Parathyroid adenoma (tissue), 2 donors: ENCODE measurements at regions not wholly inside any gene's neighbourhood (a gene's known extent, or its start where the extent isn't known, plus 50 kb on each side); places are given as distances from the start of the nearest gene placed in this dataset.

Experiments used
- H2AFZ ChIP-seq: fragments of 300-600 bp; sonication (generic); one replicate; pipeline ENCODE4 v1.7.0; 2017; ENCODE audit warnings: antibody characterized with exemption, mild to moderate bottlenecking
- H3K27ac ChIP-seq: fragments of 300-600 bp; sonication (generic); one replicate; pipeline ENCODE4 v1.7.0; 2017
- H3K27me3 ChIP-seq: fragments of 300-600 bp; sonication (generic); one replicate; pipeline ENCODE4 v1.7.0; 2017; ENCODE audit warnings: low read length; ENCODE audit not compliant: control insufficient read depth, insufficient read depth
- H3K36me3 ChIP-seq: fragments of 300-600 bp; sonication (generic); one replicate; pipeline ENCODE4 v1.7.0; 2017; ENCODE audit warnings: low read length; ENCODE audit not compliant: control insufficient read depth, insufficient read depth
- H3K4me1 ChIP-seq: fragments of 300-600 bp; sonication (generic); one replicate; pipeline ENCODE4 v1.7.0; 2017; ENCODE audit warnings: control low read depth
- H3K4me2 ChIP-seq: fragments of 300-600 bp; sonication (generic); one replicate; pipeline ENCODE4 v1.7.0; 2017; ENCODE audit warnings: low read length
- H3K4me3 ChIP-seq: fragments of 300-600 bp; sonication (generic); one replicate; pipeline ENCODE4 v1.7.0; 2017; ENCODE audit warnings: low read depth, low read length
- H3K79me2 ChIP-seq: fragments of 300-600 bp; sonication (generic); one replicate; pipeline ENCODE4 v1.7.0; 2017; ENCODE audit warnings: control low read depth
- H3K9ac ChIP-seq: fragments of 300-600 bp; sonication (generic); one replicate; pipeline ENCODE4 v1.7.0; 2017; ENCODE audit warnings: mild to moderate bottlenecking
- H3K9me3 ChIP-seq: fragments of 300-600 bp; sonication (generic); one replicate; pipeline ENCODE4 v1.7.0; 2017; ENCODE audit warnings: low read length; ENCODE audit not compliant: control insufficient read depth
- TF ChIP-seq, protein P1 (sequence below): fragments of 300-600 bp; sonication (generic); IDR thresholded peaks from one replicate; pipeline ENCODE4 v1.7.0; 2017; ENCODE audit warnings: antibody characterized with exemption, mild to moderate bottlenecking
- donor health status: primary hyperparathyroidism.

DNA sequence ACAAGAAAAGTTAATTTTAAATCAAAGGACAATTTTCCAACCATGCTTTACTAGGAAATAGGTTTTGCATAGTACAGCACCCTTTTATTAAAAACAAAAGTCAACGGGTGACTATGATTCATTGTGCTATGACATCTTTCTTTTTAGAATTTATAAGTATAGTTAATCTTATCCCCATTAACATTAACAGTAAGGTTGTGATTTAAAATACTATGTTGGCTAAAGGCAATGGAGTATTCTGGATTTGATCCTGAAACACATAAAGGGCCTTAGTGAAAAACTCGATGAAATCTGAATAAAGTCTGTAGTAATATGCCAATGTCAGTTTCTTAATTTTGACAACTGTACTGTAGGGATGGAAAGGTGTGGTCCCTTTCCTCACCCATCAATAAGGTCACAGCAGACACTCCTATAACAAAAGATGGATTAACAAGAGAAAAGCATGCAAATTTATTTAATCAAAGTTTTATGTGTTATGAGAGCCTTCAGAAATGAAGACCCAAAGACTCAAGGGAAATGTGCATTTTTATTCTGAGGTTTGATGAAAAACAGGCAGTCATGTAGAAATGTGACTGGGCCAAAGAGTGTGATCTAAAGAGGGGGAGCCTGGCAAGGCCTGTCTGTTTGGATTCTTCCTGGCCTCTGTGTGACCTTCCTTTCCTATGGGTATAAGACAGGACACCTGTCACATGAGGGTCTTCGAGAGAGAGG, 731.4 kb downstream of the TSN start:
- Histone ChIP-seq H3K36me3 (no peaks in the 10 kb centered on the region), H3K4me1 (no peaks in the 10 kb centered on the region), H3K4me2 (no peak overlapping the region), H3K4me3 (no peak overlapping the region), H3K27me3 (no peaks in the 10 kb centered on the region), H3K9ac (no peak overlapping the region), H3K27ac (no peak overlapping the region), H3K79me2 (no peaks in the 10 kb centered on the region), H3K9me3 (no peaks in the 10 kb centered on the region), H2AFZ (no peak overlapping the region)
- TF ChIP-seq, protein P1, sequence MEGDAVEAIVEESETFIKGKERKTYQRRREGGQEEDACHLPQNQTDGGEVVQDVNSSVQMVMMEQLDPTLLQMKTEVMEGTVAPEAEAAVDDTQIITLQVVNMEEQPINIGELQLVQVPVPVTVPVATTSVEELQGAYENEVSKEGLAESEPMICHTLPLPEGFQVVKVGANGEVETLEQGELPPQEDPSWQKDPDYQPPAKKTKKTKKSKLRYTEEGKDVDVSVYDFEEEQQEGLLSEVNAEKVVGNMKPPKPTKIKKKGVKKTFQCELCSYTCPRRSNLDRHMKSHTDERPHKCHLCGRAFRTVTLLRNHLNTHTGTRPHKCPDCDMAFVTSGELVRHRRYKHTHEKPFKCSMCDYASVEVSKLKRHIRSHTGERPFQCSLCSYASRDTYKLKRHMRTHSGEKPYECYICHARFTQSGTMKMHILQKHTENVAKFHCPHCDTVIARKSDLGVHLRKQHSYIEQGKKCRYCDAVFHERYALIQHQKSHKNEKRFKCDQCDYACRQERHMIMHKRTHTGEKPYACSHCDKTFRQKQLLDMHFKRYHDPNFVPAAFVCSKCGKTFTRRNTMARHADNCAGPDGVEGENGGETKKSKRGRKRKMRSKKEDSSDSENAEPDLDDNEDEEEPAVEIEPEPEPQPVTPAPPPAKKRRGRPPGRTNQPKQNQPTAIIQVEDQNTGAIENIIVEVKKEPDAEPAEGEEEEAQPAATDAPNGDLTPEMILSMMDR: no peak

DNA sequence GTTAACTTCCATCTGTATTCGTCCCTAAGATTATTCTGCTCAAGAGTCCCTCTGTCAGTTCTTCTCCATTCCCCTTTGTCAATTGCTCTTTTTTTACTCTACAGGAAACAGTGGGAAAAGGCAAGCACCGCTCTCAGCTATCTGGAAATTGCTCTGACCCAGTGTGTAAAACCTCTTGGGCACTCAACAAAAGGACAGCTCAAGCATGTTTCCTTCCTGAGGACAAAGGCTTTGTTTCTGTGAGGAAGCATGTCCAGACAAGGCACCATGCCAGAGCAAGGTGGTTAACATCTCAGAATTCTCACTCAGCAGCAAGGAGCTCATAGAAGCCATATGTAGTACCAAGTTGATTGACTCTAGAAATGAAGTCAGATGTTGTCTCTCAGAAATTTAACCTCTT, 735.6 kb downstream of the TSN start:
- Histone ChIP-seq H3K27me3 (no peaks in the 10 kb centered on the region), H3K79me2 (no peaks in the 10 kb centered on the region), H3K36me3 (no peaks in the 10 kb centered on the region), H3K9ac (no peak overlapping the region), H3K4me3 (no peak overlapping the region), H3K4me1 (no peaks in the 10 kb centered on the region), H3K27ac (no peak overlapping the region), H3K9me3 (no peaks in the 10 kb centered on the region), H2AFZ (no peak overlapping the region), H3K4me2 (no peak overlapping the region)
- TF ChIP-seq, protein P1: no peak

DNA sequence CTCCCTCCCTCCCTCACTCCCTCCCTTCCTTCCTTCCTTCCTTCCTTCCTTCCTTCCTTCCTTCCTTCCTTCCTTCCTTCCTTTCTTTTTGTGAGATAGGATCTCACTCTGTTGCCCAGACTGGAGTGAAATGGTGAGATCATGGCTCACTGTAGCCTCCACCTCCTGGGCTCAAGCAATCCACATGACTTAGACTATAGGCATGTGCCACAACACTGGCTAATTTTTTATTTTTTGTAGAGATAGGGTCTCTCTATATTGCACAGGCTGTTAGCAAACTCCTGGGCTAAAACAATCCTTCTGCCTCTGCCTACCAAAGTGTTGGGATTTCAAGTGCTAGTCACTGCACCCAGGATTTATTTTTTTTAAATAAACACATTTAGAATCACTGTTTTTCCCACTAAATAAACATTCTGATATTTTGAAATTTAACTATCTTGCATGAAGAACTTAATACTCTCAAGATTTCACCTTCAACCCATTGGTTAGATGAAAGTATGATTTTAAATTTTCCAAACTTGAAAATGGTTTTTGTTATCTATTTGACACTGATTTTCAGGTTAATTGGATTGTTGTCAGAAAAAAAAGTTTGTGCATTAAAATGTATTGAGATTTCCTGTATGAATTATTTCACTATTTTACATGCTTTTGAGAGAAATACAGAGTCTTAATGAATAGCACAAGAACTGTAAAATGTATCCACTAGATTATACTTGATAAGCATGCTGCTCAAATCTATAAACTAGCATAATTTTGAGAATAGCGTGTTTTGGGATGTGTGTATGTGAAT, 745.1 kb downstream of the TSN start:
- H3K4me1 ChIP-seq: no peaks in the 10 kb centered on the region
- no peak overlapping the region for H3K4me3 ChIP-seq
- TF ChIP-seq, protein P1: no peak
- no peak overlapping the region for H3K4me2 ChIP-seq
- H3K27me3 ChIP-seq: no peaks in the 10 kb centered on the region
- no peaks in the 10 kb centered on the region for H3K79me2 ChIP-seq
- H3K9ac ChIP-seq: no peak overlapping the region
- H2AFZ ChIP-seq: no peak overlapping the region
- no peaks in the 10 kb centered on the region for H3K36me3 ChIP-seq
- H3K9me3 ChIP-seq: no peaks in the 10 kb centered on the region
- H3K27ac ChIP-seq: no peak overlapping the region

DNA sequence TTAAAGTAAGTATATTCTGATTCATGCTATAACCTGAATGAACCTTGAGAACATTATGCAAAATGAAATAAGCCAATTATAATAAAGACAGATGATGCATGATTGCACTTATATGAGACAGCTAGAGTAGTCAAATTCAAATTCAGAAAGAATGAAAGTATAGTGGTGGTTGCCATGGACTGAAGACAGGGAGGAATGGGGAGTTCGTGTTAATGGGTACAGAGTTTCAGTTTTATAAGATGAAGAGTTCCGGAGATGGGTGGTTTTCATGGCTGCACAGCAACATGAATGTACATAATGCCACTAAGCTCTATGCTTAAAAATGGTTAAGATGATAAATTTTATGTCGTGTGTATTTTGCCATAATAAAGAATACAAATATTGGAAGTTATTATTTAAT, 751.2 kb downstream of the TSN start:
- Histone ChIP-seq H3K9me3 (no peaks in the 10 kb centered on the region), H3K27ac (no peak overlapping the region), H2AFZ (no peak overlapping the region), H3K79me2 (no peaks in the 10 kb centered on the region), H3K4me2 (no peak overlapping the region), H3K27me3 (no peaks in the 10 kb centered on the region), H3K4me1 (no peaks in the 10 kb centered on the region), H3K36me3 (no peaks in the 10 kb centered on the region), H3K9ac (no peak overlapping the region), H3K4me3 (no peak overlapping the region)
- TF ChIP-seq, protein P1: no peak
